HS-27A (cell line): ENCODE measurements at regions not wholly inside any gene's neighbourhood (a gene's known extent, or its start where the extent isn't known, plus 50 kb on each side); places are given as distances from the start of the nearest gene placed in this dataset.

Experiments
- DNase-seq: peaks from one replicate; pipeline ENCODE4 v3.0.0-alpha.2; 2012; ENCODE audit warnings: low read depth, missing footprints

- no peak for DNase-seq
These were observed 115.9 kb downstream of the OMA1 start for GRCh38 chr1:58430421-58431275.

GRCh38 chr1:58426918-58427317, 119.6 kb downstream of the OMA1 start:
- DNase-seq: no peak

GRCh38 chr1:58422436-58422835, 124.1 kb downstream of the OMA1 start:
- DNase-seq: no peak

- no peak for DNase-seq
These were observed 128.0 kb downstream of the OMA1 start for GRCh38 chr1:58418283-58419228.

- DNase-seq: peak; percentile 71
These were observed 134.4 kb downstream of the OMA1 start for GRCh38 chr1:58412071-58412580.

- no peak for DNase-seq
These were observed 136.6 kb downstream of the OMA1 start for GRCh38 chr1:58409890-58410289.

GRCh38 chr1:58409336-58409735, 137.2 kb downstream of the OMA1 start:
- no peak for DNase-seq

- DNase-seq: no peak
These were observed 140.0 kb downstream of the OMA1 start for GRCh38 chr1:58406301-58407071.

- no peak for DNase-seq
These were observed 140.9 kb downstream of the OMA1 start for GRCh38 chr1:58405660-58406059.

GRCh38 chr1:58403894-58404293, 142.6 kb downstream of the OMA1 start:
- no peak for DNase-seq

GRCh38 chr1:58402444-58402843, 144.1 kb downstream of the OMA1 start:
- no peak for DNase-seq

- no peak for DNase-seq
These were observed 144.5 kb downstream of the OMA1 start for GRCh38 chr1:58401991-58402390.

GRCh38 chr1:58399176-58399575, 147.3 kb downstream of the OMA1 start:
- DNase-seq: no peak

GRCh38 chr1:58398714-58399113, 147.8 kb downstream of the OMA1 start:
- no peak for DNase-seq

- no peak for DNase-seq
These were observed 149.2 kb downstream of the OMA1 start for GRCh38 chr1:58397187-58397820.

- no peak for DNase-seq
These were observed 150.4 kb downstream of the OMA1 start for GRCh38 chr1:58396150-58396549.

GRCh38 chr1:58395355-58395754, 151.2 kb downstream of the OMA1 start:
- peak; percentile 84 for DNase-seq

- DNase-seq: no peak
These were observed 154.4 kb downstream of the OMA1 start for GRCh38 chr1:58392083-58392482.

GRCh38 chr1:58391514-58391913, 155.0 kb downstream of the OMA1 start:
- no peak for DNase-seq

GRCh38 chr1:58391056-58391455, 155.5 kb downstream of the OMA1 start:
- DNase-seq: no peak

- DNase-seq: no peak
These were observed 156.4 kb downstream of the OMA1 start for GRCh38 chr1:58390091-58390490.
